GM21360 (cell line): ENCODE measurements at regions not wholly inside any gene's neighbourhood (a gene's known extent, or its start where the extent isn't known, plus 50 kb on each side); places are given as distances from the start of the nearest gene placed in this dataset.
"Not testable (repeated sequence)": the region's sequence is repeated elsewhere in the genome, so short reads cannot be mapped to it uniquely, and the experiment has no call there.

Experiments used
- ATAC-seq: cut with Tn5 transposase; IDR thresholded peaks from one replicate; pipeline ENCODE4 v1.9.1; 2021; ENCODE audit warnings: mild to moderate bottlenecking, moderate library complexity; ENCODE audit not compliant: unreplicated experiment

DNA sequence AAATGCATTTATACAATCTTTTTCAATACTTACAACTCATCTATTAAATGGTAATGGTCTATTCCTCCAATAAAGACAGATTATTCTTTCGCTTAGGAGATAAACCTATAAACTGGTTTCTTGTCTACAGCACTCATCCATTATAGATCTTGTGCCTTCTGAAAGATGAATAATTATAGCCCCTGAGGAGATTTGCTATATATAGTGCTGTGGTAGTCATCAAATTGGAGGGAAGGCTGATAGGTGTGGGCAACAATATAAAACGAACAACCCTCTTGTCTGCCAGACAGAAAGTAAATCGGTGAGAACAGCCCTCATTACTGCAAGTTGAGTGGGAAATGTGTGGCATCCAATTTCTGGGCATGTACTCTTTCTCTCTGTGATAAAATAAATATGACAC is 292.5 kb upstream of the CNR1 start:
- no peak for ATAC-seq

DNA sequence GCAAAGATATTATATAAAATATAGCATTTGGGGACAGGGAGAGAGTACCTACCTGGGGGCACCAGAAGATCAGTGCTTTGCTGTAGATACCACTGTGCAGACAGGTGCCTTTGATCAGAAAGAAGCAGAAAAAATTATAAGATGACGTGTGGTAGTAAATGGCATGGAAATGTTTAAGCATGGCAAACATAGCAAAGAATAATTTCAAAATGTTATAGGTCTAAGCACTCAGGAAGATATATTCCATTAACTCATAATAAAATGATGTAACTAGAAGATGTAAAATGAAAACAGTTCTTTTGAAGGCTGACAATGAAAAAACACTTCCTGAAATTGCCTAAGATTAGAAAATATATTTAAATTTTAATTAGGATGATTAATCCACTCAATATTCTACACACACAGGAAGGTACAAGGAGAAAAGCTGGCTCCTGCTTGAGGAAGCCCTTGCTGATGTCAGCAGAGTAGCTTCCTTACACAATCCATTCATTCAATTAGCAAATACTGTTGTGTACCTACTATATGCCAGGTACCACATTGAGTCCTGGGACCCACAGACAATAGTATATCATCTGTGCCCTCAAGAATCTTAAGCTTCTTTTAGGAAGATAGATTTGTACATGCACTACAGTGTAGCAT is 290.2 kb upstream of the CNR1 start:
- no peak for ATAC-seq

DNA sequence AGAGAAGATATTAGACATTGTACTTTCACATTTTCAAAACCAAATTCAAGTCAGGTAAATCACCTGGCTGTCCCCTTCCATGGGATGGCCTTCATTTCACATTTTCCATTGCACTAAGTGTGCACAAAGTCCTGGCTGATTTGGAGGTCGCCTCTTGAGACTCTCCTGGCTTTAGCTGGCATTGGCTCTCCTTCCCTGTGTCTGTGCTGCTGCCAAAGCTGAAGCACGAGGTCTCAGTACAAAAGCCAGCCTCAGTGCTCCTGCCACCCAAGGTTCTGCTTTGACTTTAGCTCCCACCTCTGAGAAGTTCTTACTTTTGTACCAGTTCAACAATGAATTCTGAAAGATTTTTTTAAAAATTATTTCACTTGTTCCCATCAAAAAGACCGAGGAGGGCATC is 289.2 kb upstream of the CNR1 start:
- no peak for ATAC-seq

DNA sequence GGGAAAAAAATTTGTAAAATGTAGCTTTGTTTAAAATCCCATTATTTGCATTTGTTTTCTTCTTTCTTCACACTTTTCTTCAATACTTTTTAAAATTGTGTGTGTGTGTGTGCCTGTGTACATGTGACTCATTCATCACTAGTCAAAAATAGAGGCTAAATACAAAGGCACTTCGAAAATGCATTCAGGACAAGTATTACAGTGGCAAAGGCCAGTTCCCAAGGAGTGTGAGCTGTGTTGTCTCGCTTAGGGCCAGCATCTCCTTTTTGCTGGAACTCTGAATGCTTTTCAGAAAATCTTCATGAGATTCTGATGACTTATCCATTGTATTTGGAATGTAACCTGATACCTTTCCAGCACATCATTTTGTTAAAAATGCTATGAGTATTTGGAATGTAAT is 288.5 kb upstream of the CNR1 start:
- no peak for ATAC-seq

DNA sequence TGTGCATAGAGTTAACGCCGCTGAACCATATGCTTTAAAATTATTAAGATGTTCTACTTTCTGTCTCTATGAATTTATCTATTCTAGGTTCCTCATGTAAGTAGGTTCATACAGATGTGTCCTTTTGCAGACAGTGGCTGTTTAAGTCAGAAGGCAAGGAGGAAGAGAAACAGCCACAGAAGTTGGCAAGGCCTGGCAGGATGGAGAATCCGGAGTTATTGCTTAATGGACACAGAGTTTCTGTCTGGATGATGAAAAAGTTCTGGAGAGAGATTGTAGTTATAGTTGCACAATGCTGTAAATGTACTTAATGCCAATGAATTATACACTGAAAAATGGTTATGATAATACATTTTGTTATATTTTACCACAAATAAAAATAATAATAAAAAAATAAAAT is 283.6 kb upstream of the CNR1 start:
- ATAC-seq = no peak

DNA sequence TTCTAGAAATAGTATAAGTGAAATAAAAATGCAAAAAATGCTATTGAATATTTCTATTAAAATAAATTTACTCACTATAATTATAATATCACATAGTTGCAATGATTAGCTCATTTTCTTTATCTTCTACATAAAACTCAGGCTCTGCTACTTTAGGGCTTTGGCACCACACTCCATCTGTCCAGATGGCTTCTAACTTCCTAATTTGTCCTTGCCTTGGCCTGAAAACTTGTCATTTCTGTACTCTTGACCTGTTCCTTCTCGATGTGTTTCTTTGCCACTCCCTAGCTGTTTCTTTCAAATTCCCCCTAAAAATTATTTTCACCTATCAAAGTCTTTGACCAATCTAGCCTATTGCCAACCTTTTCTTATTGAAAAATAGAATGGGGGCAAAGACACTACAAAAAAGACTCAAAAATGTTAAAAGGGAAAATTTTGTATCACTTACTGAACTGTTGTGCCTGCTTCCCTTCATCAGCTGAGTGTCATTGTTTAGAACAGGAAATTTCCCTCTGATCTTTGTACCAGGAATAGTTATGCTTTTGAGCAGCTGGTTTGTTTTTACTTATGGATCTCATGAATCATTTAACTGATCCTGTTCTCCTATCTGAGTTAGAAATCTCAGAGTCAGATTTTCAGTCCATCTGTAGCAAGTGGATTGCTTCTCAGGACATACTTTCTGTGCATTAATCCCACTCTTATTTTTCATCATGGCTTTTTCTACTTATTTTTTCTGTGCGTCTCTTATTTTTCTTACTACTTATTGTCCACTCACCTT is 279.2 kb upstream of the CNR1 start:
- no peak for ATAC-seq

DNA sequence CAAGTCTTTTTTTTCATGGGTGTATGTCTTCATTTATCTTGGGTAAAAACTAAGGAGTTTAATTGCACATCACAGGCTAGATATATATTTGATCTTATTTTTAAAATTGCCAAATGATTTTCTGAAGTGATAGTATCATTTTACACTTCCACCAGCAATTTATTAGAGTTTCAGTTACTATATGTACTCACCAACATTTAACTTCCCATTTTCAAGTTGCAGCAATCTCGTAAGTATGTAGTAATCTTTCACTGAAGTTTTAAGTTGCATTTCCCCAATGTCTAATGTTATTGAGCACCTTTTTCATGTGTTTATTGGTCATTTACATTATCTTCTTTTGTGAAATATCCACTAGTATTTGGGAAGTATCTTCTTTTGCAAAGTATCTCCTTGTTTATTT is 277.4 kb upstream of the CNR1 start:
- no peak for ATAC-seq

DNA sequence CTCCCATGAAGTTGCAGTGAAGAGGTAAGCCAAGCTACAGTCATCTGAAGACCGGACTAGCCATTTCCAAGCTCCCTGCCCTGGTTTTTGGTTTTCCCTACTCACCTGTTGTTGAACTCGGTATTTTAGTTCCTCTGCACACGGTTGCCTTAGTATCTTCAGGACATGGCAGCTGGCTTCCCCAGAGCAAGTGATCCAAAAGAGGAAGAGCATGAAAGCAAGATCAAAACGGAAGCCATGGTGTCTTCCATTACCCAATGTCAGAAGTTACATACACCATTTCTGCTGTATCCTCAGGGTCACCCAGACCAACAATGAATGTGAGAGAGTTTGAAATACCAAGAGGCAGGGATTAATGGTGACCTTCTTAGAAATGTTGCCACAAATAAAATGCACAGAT is 276.6 kb upstream of the CNR1 start:
- no peak for ATAC-seq

DNA sequence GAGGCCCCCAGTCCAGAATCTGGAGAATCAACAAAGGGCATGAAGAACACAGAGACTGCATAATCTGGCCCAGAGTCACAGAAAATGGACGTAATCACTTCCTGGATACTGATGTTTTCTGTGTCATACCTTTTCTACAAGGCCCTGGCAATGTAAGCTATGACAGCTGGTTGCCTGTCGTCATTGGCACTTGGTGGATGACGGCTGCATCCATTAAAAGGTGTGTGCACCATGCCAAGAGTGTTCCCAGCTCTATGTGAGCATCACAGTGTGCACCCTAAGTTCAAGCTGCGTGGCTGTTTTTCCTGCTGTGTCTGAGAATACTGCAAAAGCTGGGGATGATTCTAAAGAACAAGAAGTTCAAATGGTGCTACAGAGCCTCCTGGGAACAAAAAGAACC is 275.2 kb upstream of the CNR1 start:
- no peak for ATAC-seq

DNA sequence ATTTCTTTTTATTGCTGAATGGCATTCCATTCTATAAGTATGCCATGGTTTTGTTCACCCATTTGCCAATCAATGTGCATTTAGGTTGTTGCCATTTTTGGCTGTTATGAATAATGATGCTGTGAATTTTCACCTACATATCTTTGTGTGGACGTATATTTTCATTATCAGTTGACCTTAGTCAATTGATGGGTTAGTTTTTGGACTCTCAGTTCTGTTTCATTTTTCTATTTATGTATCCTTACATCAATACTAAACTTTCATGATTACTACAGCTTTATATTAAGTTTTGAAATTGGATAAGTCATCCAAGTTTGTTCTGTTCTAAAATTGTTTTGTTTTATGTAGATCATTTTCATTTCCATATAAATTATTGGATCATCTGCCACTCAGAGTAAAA is 261.9 kb upstream of the CNR1 start:
- ATAC-seq = no peak

DNA sequence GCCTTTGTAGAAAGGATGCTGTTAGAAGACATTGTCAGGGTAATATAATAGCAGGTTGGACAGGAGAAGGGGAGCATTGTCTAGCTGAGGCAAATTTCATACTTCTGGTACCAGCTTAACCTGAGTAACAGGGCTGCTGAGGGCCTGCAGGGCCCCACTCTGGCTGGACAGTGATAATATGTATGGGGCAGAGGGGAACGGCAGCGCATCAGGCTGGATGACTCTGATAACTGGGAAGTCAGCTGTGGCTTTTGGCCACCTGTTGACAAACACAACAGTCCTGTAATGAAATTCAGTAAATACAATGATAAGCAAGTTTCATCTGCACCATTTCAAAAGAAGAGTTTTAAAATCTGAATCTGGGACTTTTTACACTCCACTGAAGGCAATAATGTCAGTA is 259.9 kb upstream of the CNR1 start:
- ATAC-seq = no peak

DNA sequence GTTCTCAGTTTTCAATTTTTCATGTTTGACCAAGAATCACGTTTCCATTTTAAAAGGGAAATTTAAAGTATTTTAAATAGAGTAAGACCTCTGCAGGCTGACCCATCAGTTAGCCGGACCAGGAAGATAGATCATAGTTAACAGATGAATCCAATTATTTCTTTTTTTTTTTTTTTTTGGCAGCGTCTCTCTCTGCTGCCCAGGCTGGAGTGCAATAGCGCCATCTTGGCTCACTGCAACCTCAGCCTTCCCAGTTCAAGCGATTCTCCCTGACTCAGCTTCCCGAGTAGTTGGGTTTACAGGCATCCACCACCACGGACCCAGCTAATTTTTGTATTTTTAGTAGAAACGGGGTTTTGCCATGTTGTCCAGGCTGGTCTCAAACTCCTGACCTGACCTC is 256.7 kb upstream of the CNR1 start:
- no peak for ATAC-seq

DNA sequence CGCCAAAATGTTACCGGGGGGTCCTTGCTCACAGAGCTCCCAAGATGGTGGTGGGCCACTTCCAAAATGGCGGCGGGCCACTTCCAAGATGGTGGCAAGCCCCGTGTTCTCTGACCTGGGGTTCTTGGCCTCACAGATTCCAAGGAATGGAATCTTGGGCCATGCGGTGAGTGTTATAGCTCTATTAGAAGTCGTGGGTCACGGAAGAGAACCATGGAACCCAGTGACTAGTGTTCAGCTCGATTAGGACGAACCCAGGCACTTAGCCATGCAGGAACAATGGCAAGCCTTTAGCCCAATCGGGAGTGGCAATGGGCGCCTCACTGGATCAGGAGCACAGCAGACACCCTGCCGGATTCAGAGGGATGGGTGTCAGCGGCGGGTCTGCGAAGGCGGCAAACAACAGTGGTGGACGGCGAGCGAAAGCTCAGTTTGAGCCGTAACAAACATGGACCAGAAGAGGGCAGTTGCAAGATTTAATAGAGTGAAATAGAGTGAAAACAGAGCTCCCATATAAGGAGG is 254.9 kb upstream of the CNR1 start:
- ATAC-seq = not testable (repeated sequence)

DNA sequence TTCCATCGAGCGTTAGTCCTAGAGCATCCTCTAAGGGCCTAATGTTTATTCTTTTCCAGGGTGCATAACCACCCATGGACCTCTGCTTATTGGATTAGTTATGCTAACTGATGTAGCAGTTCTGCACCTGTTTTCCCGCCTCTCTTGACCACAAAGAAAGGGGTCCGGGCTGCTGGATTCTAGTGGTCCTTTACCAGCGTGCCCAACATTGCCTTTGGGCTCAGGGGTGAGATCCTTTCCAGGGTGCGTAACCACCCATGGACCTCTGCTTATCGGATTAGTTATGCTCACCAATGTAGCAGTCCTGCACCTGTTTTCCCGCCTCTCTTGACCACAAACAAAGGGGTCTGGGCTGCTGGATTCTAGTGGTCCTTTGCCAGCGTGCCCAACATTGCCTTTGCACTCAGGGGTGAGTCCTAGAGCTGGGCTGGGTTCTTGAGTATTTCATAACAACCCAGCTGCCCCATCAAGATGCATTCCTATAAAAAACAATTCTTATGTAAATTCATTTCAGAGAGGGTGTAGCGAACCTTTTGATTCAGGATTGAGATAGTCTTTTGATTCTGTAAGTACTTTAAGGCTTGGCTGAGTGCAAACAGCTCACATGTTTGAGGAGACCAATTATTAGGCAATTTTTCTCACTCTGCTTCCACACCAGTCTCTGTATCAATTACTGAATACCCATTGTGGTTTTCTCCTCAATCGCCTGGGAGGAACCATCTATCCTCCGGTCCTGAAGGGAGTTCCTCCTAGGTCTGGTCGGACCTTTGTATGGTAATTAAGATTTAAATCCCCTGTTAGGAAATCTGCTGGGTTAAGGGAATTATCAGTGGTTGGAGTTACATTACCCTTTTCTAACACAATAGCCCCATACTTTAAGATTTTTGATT is 253.0 kb upstream of the CNR1 start:
- ATAC-seq = not testable (repeated sequence)

DNA sequence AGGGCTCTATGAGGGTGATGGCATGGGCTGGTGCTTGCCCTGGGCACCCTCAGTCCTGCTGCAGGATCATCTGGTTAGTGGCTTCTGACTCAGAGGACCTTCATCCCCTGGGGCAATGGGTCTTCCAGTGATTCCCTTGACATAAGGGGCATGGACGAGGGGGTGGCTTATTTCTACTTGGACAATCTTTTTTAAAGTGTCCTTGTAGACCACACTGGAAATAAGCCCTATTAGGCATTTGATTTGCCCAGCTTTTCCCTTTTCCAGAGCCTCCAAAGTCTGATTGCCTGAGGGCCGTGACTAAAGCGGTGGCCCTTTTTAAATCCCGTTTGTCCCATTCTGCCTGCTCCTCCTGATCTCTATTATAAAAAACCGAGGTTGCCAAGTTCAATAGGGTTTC is 251.2 kb upstream of the CNR1 start:
- not testable (repeated sequence) for ATAC-seq

DNA sequence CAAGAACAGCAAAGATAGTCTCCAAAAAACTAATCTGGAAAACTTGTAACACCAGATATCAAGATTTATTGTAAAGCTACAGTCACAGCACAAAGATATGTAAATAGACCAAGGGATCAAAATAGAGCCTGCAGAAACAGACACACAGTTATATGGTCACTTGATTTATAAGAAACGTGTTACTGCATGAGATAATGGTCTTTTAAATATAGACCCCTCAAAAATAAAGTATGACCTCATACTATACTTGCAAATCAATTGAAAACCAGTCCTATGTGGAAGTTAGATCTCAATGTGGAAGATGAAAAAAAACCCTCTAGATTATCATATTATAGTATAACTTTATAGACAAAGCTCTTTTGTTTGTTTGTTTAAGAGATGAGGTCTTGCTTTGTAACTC is 247.3 kb upstream of the CNR1 start:
- ATAC-seq = no peak

DNA sequence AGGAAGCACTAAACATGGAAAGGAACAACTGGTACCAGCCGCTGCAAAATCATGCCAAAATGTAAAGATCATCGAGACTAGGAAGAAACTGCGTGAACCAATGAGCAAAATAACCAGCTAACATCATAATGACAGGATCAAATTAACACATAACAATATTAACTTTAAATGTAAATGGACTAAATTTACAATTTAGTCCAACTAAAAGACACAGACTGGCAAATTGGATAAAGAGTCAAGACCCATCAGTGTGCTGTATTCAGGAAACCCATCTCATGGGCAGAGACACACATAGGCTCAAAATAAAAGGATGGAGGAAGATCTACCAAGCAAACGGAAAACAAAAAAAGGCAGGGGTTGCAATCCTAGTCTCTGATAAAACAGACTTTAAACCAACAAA is 242.2 kb upstream of the CNR1 start:
- ATAC-seq = not testable (repeated sequence)

DNA sequence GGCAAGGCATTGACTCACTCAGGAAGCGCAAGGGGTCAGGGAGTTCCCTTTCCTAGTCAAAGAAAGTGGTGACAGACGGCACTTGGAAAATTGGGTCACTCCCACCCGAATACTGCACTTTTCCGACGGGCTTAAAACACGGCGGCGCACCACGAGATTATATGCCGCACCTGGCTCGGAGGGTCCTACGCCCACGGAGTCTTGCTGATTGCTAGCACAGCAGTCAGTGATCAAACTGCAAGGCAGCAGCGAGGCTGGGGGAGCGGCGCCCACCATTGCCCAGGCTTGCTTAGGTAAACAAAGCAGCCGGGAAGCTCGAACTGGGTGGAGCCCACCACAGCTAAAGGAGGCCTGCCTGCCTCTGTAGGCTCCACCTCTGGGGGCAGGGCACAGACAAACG is 240.5 kb upstream of the CNR1 start:
- not testable (repeated sequence) for ATAC-seq

DNA sequence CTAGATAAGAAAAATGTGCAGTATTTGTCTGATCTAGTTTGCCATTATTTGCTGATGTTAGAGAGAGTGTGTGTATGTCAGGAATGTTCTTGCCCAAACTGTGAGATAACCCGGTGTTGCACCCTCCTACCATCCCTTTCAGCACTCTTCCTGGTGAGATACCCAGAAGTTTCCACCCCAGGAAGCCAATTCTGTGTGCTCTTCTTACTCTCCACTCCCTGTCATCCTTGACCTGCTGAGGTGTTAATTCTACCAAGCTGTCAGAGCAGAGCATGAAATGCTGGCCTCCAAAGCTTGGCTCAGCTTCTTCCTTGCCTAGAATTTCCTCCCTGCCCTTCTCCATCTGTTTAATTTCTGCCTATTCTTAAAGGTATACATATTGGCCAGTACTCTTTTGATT is 237.3 kb upstream of the CNR1 start:
- ATAC-seq = no peak

DNA sequence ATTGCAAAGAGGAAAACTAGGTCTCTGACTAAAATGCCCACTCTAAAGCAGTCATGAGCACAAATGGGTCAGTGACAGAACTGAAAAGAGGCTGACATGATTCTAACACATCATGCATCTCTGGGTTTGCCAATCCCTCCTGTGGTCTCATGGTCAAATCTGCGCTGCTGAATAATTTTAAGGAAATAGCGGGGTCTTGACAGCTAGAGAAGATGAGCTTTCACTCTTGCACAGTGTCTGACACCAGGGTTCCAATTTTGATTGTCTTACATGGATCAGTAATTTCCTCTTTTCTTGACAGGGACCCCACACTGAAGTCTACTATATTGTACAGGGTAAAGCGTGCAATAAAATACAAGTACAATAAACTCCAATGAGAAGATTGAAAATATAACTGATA is 236.8 kb upstream of the CNR1 start:
- ATAC-seq = no peak

DNA sequence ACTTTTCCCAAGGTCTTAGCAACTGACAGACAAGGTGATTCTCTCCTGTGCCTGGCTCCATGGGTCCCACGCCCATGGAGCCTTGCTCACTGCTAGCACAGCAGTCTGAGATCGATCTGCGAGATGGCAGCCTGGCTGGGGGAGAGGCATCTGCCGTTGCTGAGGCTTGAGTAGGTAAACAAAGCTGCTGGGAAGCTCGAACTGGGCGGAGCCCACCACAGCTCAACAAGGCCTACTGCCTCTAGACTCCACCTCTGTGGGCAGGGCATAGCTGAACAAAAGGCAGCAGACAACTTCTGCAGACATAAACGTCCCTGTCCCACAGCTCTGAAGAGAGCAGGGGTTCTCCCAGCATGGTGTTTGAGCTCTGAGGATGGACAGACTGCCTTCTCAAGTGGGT is 224.9 kb upstream of the CNR1 start:
- ATAC-seq = not testable (repeated sequence)

DNA sequence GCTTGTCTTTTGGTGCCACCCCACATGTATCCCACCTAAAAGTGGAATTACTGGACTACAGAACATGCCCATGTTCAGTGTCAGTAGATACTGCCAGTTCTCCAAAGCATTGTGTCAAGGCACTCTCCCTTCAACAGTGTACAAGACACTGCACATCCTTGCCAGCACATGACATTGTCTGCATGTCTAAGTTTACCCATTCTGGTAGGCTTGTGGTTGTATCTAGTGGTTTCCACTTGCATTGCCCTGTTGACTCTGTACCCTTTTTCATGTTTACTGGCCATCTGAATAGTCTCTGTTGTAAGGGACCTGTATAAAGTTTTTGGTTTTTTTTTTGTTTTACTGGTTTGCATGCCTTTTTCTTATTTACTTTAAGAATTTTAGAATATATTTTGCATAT is 222.4 kb upstream of the CNR1 start:
- ATAC-seq = no peak
